GM23338 (cell line): ENCODE measurements at regions not wholly inside any gene's neighbourhood (a gene's known extent, or its start where the extent isn't known, plus 50 kb on each side); places are given as distances from the start of the nearest gene placed in this dataset.

Experiments
- CTCF ChIP-seq, 2 experiments: fragments of 200-600 bp in 1 of 2; sonication (generic) in 1 of 2; conservative IDR thresholded peaks; 2 replicates each; pipeline versions ENCODE4 v1.5.1 to v1.6.1; 2016 to 2017; ENCODE audit warnings: antibody characterized with exemption in 2 of 2, low read depth in 2 of 2, mild to moderate bottlenecking in 2 of 2, moderate library complexity in 1 of 2
- EZH2 ChIP-seq: fragments of 200-600 bp; sonication (generic); IDR thresholded peaks from one replicate; pipeline ENCODE4 v1.8.0; 2017; ENCODE audit warnings: antibody characterized with exemption, mild to moderate bottlenecking, low read depth; ENCODE audit not compliant: unreplicated experiment
- POLR2AphosphoS5 ChIP-seq: IDR thresholded peaks from 2 replicates; pipeline ENCODE4 v1.6.1; 2016; ENCODE audit warnings: antibody characterized with exemption, low read depth
- TF ChIP-seq, protein P1 (sequence below): IDR thresholded peaks from one replicate; pipeline ENCODE4 v1.6.1; 2018; ENCODE audit warnings: antibody characterized with exemption; ENCODE audit not compliant: unreplicated experiment

DNA sequence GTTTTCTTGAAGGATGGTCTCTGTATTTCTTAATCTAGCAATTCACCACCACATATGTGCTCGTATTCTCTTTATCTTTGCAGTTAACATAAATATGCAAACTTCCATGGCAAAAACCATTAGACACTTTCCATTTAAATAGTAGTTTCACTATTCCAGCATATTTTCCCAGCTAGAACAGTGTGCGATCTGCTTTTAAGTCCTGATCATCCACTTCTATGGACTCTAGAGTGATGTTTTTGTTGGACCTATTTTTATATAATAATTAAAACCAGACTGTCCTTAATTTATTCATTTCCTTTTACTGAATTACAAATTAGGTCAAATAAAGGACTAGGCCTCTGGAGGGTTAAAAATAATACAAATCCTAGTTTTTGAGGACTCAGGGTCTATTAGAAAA is 418.4 kb upstream of the TRIB2 start:
- TF ChIP-seq CTCF (conservative IDR thresholded peaks at IDR 0.05; ENCODE audit: low read depth in 2 of 2) (no peak), EZH2 (no peak), POLR2AphosphoS5 (no peak)
- TF ChIP-seq, protein P1, sequence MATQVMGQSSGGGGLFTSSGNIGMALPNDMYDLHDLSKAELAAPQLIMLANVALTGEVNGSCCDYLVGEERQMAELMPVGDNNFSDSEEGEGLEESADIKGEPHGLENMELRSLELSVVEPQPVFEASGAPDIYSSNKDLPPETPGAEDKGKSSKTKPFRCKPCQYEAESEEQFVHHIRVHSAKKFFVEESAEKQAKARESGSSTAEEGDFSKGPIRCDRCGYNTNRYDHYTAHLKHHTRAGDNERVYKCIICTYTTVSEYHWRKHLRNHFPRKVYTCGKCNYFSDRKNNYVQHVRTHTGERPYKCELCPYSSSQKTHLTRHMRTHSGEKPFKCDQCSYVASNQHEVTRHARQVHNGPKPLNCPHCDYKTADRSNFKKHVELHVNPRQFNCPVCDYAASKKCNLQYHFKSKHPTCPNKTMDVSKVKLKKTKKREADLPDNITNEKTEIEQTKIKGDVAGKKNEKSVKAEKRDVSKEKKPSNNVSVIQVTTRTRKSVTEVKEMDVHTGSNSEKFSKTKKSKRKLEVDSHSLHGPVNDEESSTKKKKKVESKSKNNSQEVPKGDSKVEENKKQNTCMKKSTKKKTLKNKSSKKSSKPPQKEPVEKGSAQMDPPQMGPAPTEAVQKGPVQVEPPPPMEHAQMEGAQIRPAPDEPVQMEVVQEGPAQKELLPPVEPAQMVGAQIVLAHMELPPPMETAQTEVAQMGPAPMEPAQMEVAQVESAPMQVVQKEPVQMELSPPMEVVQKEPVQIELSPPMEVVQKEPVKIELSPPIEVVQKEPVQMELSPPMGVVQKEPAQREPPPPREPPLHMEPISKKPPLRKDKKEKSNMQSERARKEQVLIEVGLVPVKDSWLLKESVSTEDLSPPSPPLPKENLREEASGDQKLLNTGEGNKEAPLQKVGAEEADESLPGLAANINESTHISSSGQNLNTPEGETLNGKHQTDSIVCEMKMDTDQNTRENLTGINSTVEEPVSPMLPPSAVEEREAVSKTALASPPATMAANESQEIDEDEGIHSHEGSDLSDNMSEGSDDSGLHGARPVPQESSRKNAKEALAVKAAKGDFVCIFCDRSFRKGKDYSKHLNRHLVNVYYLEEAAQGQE, result no peak
